HEK293 (cell line): ENCODE measurements at regions not wholly inside any gene's neighbourhood (a gene's known extent, or its start where the extent isn't known, plus 50 kb on each side); places are given as distances from the start of the nearest gene placed in this dataset.

Experiments
- CTCF ChIP-seq: fragments of 450-650 bp; formaldehyde crosslinking; IDR thresholded peaks from 2 replicates; pipeline ENCODE4 v1.5.1; 2016; ENCODE audit warnings: missing biosample characterization, missing genetic modification characterization
- PRDM1 ChIP-seq: fragments of 450-650 bp; formaldehyde crosslinking; IDR thresholded peaks from 2 replicates; pipeline ENCODE4; 2016; ENCODE audit warnings: missing biosample characterization, missing genetic modification characterization
- ZNF24 ChIP-seq: fragments of 450-650 bp; formaldehyde crosslinking; IDR thresholded peaks from 2 replicates; pipeline ENCODE4 v1.5.1; 2016; ENCODE audit warnings: missing biosample characterization, missing genetic modification characterization
- ZNF530 ChIP-seq: fragments of 450-650 bp; formaldehyde crosslinking; IDR thresholded peaks from 2 replicates; pipeline ENCODE4 v1.5.1; 2016; ENCODE audit warnings: low read depth, missing biosample characterization, missing genetic modification characterization
- ZNF629 ChIP-seq: fragments of 450-650 bp; formaldehyde crosslinking; IDR thresholded peaks from 2 replicates; pipeline ENCODE4 v1.5.1; 2017; ENCODE audit warnings: missing biosample characterization, missing genetic modification characterization
- ZSCAN30 ChIP-seq: fragments of 450-650 bp; IDR thresholded peaks from 2 replicates; pipeline ENCODE4 v1.5.1; 2018; ENCODE audit warnings: missing biosample characterization, mild to moderate bottlenecking, missing genetic modification characterization, moderate library complexity
- TF ChIP-seq, protein P1 (sequence below): fragments of 450-650 bp; formaldehyde crosslinking; IDR thresholded peaks from 2 replicates; pipeline ENCODE4 v1.5.1; 2016; ENCODE audit warnings: missing biosample characterization, missing genetic modification characterization

DNA sequence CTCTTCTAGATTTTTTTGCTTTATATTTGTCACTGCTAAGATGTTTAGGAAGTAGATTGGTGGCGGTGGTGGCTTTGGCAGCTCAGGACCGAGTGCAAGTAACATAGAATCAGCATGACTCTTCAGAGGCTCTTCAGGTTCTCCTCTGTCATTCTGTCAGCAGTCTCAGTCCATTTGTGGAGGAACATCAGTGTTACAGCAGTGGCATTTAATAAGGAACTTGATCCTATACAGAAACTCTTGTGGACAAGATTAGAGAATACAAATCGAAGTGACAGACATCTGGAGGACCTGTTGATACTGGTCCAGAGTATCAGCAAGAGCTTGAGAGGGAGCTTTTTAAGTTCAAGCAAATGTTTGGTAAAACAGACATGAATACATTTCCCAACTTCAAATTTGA lies 82.2 kb upstream of the GNAZ start:
- no peak for TF ChIP-seq ZNF530 (tag by site-specific recombination)
- TF ChIP-seq ZNF629 (tag by site-specific recombination): no peak
- no peak for TF ChIP-seq CTCF (tag by site-specific recombination)
- TF ChIP-seq, protein P1, sequence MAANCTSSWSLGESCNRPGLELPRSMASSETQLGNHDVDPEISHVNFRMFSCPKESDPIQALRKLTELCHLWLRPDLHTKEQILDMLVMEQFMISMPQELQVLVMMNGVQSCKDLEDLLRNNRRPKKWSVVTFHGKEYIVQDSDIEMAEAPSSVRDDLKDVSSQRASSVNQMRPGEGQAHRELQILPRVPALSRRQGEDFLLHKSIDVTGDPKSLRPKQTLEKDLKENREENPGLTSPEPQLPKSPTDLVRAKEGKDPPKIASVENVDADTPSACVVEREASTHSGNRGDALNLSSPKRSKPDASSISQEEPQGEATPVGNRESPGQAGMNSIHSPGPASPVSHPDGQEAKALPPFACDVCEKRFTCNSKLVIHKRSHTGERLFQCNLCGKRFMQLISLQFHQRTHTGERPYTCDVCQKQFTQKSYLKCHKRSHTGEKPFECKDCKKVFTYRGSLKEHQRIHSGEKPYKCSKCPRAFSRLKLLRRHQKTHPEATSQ (tag by site-specific recombination): no peak
- no peak for TF ChIP-seq ZSCAN30 (tag by site-specific recombination)
- TF ChIP-seq ZNF24 (tag by site-specific recombination): no peak
- no peak for TF ChIP-seq PRDM1 (tag by site-specific recombination)
